GM12878 (cell line): ENCODE measurements at regions not wholly inside any gene's neighbourhood (a gene's known extent, or its start where the extent isn't known, plus 50 kb on each side); places are given as distances from the start of the nearest gene placed in this dataset.

ENCODE experiments used
- CREM ChIP-seq: IDR thresholded peaks from 2 replicates; pipeline ENCODE4 v1.6.1; 2014; ENCODE audit warnings: antibody characterized with exemption, low read depth
- CTCF ChIP-seq, 3 experiments: IDR thresholded peaks in 2 of 3; conservative IDR thresholded peaks in 1 of 3; 2 replicates each; pipeline ENCODE4 v1.5.1; 2011; ENCODE audit warnings: low read depth in 3 of 3, low read length in 3 of 3, mild to moderate bottlenecking in 3 of 3, control low read depth in 2 of 3, moderate library complexity in 2 of 3, inconsistent platforms in 1 of 3, mixed read lengths in 1 of 3; ENCODE audit not compliant: control insufficient read depth in 2 of 3, insufficient read depth in 1 of 3; ENCODE audit errors: extremely low read depth in 1 of 3
- CUX1 ChIP-seq: IDR thresholded peaks from 2 replicates; pipeline ENCODE4 v1.6.1; 2012; ENCODE audit warnings: improper control_type of control experiment, low read depth, low read length; ENCODE audit not compliant: insufficient replicate concordance
- EGR1 ChIP-seq, 2 experiments: IDR thresholded peaks; 1 replicate in 1 of 2; 2 replicates in 1 of 2; pipeline ENCODE4 v1.6.1; 2011 to 2012; ENCODE audit warnings: low read depth in 2 of 2, low read length in 2 of 2, borderline replicate concordance in 1 of 2, mild to moderate bottlenecking in 1 of 2, moderate library complexity in 1 of 2
- HCFC1 ChIP-seq: fragments of 150-350 bp; IDR thresholded peaks from 2 replicates; pipeline ENCODE4 v1.6.1; 2014; ENCODE audit warnings: low read length
- NFYB ChIP-seq: IDR thresholded peaks from 2 replicates; pipeline ENCODE4 v1.6.1; 2011; ENCODE audit warnings: low read depth, mild to moderate bottlenecking, low read length, improper control_type of control experiment, moderate library complexity; ENCODE audit not compliant: insufficient read depth
- NR2C2 ChIP-seq: IDR thresholded peaks from 2 replicates; pipeline ENCODE4 v1.6.1; 2011; ENCODE audit warnings: borderline replicate concordance, low read depth; ENCODE audit not compliant: control insufficient read depth, insufficient read length
- POLR2A ChIP-seq: IDR thresholded peaks from 2 replicates; pipeline ENCODE4 v1.6.1; 2011; ENCODE audit warnings: low read depth, mild to moderate bottlenecking, low read length
- SRF ChIP-seq, 2 experiments: IDR thresholded peaks; 2 replicates each; pipeline ENCODE4 v1.6.1; 2011; ENCODE audit warnings: low read depth in 2 of 2, low read length in 2 of 2, mild to moderate bottlenecking in 1 of 2, moderate library complexity in 1 of 2

GRCh38 chr16:65916995-65917394 lies 449.5 kb upstream of the CDH5 start:
- TF ChIP-seq HCFC1, result no peak
- no peak for TF ChIP-seq CREM
- TF ChIP-seq NR2C2, result no peak
- no peak for TF ChIP-seq EGR1 (IDR thresholded peaks at IDR 0.05; ENCODE audit: borderline replicate concordance in 1 of 2, low read depth in 2 of 2, low read length in 2 of 2)
- TF ChIP-seq CTCF (IDR thresholded peaks at IDR 0.05 in 2 of 3, conservative IDR thresholded peaks at IDR 0.05 in 1 of 3; ENCODE audit: control insufficient read depth in 2 of 3, extremely low read depth in 1 of 3, insufficient read depth in 1 of 3, low read depth in 3 of 3, low read length in 3 of 3), result no peak
- no peak for TF ChIP-seq POLR2A
- no peak for TF ChIP-seq NFYB
- no peak for TF ChIP-seq SRF (IDR thresholded peaks at IDR 0.05; ENCODE audit: low read depth in 2 of 2, low read length in 2 of 2)
- TF ChIP-seq CUX1, result no peak
